GM21390 (cell line): ENCODE measurements at regions not wholly inside any gene's neighbourhood (a gene's known extent, or its start where the extent isn't known, plus 50 kb on each side); places are given as distances from the start of the nearest gene placed in this dataset.

Experiments used
- ATAC-seq: cut with Tn5 transposase; IDR thresholded peaks from one replicate; pipeline ENCODE4 v1.9.1; 2021; ENCODE audit not compliant: unreplicated experiment

DNA sequence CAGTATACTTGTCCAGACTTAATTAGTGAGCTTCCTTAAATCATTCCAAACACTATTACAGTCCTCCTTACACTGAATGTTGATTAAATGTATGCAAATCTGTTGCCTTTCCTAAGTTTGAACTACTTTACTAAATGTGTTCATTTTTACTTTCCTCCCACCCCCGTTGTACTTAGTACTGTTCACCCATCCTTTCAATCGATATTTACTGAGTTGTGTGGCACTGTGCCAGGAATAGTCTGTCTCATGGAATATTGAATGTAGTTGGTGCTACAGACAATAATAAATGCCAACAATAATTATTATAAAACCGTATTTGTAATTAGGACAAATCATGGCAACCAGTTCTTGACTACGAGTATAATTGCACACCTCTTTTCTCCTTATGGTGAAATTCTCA, 335.7 kb downstream of the GPR37 start:
- no peak for ATAC-seq

DNA sequence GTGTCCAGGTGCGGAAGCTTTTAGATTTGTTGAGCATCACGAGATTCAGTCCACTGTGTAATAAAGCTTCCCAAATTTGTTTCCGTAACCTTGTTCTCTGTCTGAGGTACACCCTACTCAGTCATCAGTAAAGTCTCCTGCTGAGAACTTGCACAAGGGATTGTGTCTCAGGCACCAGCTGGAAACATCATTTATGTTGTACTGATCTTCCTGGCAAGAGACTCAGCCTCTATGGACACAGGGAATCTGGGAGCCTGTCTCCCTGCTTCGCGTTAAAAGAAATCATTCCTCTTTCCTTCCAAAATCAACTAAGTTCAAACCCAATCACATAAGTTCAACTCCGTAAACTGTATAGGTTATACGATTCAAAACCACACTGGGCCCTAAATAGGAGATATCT, 336.8 kb downstream of the GPR37 start:
- ATAC-seq, result no peak

DNA sequence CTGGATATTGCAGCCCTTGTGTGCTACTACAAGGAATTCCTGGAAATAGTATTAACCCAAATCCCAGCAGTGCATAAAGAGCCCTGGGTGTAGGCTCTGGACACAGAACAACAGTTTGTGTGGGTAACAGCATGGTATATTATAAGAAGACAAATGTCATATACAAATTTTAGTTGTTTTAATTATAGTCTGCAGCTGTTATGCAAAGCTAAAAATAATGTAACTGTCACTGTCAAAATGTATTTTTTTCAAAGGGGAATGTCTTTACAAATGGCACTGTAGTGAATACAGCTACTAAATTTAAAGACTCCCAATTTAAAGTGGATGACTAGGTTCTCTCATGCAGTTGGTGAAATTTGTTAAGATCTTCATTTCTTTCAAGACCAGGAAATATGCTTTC, 339.0 kb downstream of the GPR37 start:
- no peak for ATAC-seq

DNA sequence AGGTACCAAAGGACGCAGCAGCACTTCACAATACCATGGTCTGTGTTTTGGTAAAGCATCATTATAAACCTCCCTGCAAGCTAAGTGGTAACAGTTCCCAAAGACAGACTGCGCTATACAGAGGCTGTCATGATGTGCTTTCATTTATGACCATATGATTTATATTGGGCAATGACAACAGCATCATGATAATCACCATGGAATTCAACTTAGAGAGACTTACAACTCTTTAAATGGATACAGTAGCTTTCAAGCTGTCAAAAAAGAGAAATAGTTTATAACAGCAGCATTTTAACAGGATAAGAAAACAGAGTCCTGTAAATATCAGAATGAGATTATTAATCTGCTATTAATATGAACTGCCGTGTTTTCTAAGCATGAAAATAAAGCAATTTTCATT, 341.7 kb downstream of the GPR37 start:
- ATAC-seq, result no peak

DNA sequence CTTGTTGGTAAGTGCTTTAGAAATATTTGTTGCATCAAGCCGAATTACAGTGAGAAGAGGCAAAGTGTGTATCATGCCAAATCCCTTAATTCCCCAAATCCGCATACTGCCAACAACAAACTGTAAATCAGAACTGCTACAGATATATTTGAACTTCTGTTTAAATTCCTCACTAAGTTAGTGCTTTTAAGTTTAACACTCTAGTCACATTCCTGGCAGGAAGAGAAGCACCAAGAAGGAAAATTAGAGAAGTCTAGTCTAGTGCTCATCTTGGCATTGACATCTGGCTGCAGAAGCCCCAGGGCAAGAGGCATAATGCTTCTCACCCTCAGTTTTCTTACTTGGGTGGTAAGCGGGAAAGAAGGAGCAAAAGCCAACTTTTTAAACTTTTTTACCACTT, 343.5 kb downstream of the GPR37 start:
- no peak for ATAC-seq

DNA sequence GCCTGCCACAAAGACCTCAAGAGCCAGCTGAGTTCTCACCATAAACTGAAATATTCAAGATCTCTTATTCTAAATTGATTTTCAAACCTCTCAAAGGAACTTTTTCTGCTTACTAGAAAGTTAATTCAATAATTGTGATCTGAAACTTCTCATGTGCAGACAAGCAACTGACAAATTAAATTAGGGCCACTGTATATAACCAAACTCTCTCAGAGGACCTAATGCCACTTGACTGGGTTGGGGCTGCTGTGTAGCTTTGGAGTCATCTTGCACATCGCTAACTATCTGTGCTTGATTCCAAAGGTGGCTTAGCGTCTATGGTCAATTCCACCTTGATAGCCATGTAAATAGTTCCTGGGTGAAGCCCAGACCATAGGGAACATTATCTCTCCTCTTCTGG, 345.2 kb downstream of the GPR37 start:
- ATAC-seq, result no peak

DNA sequence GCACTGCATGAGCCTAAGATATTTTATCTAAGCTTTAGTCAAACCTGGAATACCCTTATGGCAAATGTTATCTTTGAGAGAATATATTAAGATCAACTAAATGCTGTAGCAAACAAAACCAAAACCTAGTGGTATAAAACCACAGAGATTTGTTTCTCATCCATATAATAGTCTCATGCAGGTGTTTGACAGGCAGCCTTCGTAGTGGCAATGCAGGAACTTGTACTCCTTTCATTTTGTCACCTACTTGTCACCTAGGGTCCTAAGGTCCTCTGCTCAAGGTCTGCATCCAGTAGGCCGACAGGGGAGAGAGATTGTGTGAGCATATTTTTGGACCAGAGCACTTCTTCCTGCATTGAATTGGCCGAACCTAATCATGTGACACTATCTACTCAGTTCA, 352.6 kb downstream of the GPR37 start:
- ATAC-seq, result no peak

DNA sequence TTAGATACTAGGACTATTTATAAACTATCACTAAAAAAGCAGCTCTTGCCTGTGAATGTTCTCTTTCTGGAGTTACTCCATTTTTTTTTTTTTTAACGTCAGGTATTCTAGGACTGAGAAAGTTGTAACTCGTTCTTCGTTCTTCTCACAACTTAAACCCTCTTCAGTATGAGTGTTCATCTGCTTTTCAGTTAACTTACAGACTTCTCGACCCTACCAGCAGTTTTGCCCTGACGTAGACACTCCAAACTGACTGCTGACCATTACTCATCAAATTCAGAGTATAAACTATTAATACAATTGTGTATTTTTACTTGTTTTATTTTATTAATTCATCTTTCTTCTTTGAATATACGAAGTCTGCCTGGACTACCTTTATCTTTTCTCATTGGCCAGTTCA, 353.1 kb downstream of the GPR37 start:
- no peak for ATAC-seq

DNA sequence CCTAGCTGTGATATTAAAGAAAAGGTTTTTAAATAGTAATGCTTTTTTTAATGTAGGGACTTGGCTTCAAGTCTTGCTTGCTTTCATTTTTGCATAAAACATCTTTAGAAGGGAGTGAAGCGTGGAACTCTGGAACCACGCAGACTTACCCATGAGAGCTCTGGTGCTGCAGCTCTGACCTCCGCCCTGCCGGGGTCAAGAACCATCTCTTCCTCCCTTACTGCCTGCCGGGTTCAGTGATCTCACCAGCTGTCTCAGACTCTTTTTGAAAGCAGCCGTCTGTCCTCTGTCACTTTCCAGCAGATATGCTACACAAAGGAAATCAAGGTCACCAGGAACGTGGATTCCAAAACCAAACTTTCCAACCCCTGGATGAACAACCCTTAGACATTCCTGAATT, 353.8 kb downstream of the GPR37 start:
- ATAC-seq, result no peak

DNA sequence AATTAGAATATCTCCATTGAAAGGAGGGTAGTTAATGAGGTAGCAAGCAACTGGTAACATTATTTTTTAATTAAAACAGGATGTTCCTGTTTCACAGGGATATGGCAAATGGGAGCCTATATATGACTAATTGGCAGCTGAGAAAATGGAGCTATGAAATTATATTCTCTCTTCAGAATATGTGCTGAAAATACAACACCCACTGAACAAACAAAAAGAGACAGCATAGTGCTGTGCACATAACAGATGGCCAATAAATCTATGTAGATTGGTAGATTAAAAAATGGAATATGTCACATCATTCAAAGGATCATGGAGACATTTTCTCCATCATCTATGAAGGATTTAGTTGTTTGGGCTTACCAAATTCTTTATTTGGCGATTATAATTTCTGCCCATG, 362.0 kb downstream of the GPR37 start:
- ATAC-seq, result no peak

DNA sequence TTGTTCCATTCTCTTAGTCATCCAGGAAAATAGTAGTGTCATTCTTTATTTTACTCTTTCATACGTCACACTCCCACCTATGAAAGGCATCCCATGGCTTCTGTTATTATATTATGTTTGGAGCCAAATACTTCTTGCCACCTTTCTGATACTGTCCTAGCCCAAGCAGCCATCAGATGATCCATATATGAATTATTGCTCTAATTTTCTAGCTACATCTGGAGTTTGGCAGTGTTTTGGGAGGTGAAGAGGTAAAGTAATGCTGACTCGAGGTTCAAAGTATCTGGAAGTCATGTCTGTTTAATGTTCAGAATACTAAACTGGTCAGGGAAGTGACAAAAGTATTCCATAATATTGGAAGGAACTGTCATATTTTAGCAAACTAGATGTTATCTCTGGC, 362.5 kb downstream of the GPR37 start:
- no peak for ATAC-seq

DNA sequence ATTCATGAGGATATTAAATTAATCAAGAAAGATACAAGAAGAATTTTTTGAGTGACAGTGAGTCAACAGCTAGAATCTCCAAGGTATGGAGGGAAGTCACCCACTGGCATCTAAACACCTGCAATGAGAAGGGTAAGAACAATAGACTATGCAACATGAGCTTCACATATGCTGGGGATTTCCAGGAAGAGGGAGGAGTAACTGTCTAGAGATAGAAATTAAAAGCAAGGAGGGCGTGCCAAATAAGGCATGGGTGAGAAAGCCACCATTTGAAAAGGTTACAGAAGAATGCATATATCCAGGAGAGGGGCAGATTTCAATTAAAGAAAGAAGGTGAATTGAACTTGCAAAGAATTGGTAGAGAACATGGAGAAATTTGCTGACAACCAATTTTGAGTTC, 365.7 kb downstream of the GPR37 start:
- ATAC-seq, result no peak

DNA sequence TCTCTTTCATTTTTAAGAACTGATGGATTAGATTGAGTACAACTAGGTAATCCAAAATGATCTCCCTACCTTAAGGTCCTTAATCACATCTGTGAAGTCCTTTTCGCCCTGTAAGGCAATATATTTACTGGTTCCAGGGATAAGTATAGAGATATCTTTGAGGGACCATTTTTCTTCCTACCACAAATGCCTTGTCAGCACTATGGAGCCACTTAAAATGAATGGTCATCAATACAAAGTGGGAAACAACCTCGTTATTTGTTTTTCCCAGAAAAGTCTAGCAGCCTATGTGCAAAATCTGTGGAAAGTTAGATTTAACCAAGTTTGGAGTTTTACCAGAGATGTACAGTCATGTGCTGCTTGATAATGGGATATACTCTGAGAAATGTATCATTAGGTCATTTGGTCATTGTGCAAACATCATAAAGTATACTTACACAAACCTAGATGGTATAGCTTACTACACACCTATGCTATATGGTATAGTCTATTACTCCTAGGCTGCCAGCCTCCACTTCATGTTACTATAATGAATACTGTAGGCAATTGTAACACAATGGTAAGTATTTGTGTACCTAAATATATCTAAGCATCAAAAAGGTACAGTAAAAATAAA, 366.2 kb upstream of the TMEM229A start:
- ATAC-seq, result no peak

DNA sequence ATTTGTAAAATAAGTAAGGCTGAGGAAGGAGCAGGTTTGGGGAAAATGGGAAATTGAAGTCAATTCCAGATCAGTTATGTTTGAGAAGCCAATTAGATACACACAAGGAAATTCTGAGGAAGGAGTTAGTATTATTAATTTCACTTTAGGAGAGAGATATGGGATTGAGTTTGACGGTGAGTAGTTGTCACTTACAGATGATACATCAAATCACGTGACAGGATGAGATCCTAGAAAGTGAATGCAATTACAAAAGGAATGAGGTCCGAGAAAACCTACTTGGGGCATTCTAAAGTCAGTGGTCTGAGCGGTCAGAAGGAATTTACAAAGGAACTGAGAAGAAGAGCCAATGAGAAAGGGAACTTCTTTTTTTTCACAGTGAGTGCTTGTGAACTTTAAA, 364.3 kb upstream of the TMEM229A start:
- no peak for ATAC-seq

DNA sequence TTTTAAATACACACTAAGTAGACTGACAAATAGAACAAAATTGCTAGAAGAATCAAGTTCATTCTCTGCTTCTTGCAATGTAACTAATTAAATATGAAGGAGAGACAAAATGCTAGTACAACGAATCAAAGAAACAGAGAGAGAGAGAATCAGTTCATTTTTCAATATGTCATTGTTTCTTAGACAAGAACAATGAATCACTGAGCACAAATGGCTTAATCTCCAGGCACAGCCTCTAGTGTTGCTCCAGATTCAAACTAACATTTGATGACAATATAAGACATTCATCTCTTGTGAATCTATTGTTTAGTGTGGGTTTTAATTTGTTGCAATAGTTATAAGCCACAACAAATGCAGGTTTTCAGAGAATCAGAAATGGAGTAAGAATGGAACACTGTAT, 357.4 kb upstream of the TMEM229A start:
- ATAC-seq, result no peak

DNA sequence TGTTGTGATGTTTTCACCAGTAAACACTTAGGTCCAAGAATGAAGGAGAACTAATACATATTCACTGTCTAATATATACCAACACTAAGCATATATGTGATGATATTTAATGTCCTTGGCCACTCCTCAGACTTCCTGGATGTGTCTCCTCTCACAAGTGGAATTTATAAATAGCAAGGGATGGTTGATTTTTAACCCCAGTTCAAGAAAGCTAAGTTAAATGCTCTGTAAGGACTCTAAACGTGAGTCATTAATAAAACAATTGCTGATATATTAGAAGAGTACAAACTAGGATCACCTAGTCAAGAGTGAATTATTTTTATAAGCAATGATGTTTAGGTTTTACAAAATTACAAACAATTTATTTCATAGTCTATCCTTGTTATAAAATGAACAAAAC, 355.9 kb upstream of the TMEM229A start:
- ATAC-seq, result no peak

DNA sequence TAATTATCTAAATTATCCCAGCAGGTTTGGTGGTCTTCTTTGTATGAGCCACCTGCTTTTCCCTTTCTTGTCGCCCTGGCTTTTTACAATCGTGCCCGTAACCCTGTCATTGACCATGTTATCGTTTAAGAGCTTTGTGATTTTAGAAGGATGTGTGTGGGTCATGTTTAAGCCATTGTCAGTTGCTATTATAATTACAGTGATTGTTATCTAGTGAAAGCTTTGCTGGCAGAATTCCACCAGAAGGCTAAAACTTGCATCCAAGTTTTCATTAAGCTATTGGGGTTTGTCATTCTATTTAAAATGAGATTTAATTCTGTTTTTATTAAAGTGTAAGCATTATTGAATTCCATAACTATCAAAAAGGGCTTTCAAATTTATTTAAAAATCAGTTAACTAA, 354.2 kb upstream of the TMEM229A start:
- no peak for ATAC-seq

DNA sequence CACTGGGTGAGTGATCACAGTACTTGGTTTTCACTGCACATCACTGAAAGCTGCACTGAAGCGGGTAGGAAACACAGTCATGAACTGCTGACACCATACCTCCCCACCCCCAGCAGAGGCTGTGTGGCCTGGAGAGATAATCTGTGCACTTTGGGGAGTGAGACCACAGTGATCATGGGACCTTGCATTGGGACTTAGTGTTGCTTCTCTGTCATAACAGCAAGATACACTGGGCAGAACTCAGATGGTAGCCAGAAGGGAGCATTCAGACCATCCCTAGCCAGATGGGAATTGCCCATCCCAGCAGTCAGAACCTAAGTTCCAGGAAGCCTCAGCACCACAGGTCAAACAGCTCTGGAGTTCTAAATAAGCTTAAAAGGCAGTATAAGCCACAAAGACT, 346.4 kb upstream of the TMEM229A start:
- no peak for ATAC-seq

DNA sequence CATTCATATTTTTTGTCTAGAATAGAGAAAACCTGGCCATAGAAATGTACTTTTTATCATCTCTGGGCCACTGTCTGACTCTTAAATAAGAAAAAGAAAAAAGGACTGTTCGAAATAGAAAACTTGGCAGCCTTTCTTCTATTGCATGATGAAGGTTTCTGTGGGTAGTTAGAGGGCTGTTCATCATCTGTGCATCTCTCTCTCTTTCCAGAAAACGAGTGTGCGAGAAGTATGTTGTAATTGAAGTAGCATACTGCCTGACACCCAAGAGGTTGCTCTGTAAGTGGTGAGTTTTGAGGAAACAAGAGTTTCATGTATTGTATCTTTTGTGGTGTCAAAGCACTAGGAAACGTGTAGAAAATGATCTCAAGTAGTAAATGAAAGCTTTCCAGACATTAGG, 343.2 kb upstream of the TMEM229A start:
- no peak for ATAC-seq

DNA sequence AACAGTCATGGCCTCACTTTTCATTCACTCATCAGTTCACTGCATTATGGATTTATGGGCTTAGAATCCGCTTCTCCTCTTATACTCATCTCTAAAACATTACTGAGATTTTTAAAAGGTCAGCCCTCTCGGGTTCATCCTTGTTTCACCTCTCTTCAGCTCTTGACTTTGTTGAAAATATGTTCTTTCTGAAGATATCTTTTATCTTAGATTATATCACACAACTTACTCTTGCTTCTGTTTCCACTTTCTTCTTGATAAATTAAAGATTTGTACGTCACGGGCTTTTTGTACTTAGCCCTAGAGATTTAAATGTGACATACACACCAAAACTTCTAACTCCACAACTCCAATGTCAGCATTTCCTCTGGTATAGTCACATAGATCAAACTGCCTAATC, 342.5 kb upstream of the TMEM229A start:
- ATAC-seq, result no peak

DNA sequence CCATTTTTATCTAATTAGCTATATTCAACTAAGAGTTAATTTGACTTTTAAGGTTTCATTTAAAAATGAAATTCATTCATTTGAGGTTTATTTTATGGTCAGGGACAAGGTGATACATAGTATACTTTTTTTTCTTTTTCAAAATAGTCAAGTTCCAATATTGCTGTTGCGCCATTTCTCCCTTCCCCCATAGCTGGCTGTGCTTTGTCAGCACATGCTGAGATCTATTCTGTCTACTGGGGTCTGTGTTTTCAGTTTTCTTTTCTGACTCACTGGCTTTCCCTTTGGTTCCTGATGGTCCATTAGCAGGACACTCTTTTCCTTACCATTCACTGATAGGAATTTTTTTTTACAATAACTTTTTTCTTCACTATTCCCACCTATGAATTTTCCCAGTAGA, 336.4 kb upstream of the TMEM229A start:
- ATAC-seq, result no peak

DNA sequence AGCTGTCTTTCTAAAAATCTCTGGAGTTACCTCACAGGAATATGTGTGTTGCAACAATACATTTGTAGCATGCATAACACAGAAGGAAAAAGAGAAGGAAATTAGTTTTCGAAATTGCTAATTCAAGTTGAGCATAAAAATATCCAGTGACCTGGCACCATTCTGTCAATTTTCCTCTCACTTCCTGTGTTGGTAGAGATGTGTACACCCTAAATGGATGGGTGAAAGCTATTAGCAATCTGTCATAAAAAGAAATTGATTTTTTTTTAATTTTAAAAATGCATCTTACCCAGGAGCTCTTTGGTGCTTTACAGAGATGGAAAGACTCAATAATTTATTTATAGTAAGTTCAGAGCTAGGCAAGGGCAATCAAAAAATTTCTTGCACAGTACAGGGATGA, 333.3 kb upstream of the TMEM229A start:
- no peak for ATAC-seq

DNA sequence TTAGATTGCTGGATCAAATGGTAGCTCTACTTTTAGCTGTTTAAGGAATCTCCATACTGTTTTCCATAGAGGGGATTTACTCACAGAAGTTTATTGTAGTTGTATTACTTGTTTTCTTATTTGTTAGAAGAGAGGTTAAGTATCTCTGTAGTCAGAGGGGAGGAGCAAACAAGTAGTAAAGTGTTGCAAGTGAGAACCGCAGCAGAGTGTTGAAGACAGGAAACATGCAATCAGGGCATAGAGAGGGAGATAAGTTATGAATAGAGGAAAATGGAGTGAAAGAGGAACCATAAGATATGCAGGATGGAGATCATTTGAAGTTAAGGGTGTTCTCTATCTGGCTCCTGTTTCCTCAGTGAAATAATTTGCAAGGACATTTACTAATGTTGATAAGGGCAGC, 331.4 kb upstream of the TMEM229A start:
- ATAC-seq, result no peak

DNA sequence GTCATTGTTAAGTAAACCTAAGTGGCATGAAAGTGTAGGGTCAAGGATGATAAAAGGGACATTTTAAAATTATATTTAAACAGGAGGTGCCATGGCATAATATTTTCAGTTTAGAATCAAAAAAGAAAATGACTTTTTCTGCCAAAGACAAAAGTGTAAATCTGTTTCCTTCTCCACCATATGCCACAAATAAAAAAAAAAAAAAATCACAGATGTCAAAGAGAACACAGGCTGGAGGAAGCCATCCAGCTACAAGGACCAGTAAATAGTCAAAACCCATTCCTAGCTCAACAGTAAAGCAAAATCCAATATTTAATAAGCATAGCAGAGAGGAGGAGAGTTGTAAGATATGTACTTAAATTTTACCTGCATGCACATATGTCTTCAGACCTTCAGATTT, 321.3 kb upstream of the TMEM229A start:
- no peak for ATAC-seq
